ENCODE measurements at regions not wholly inside any gene's neighbourhood (a gene's known extent, or its start where the extent isn't known, plus 50 kb on each side); places are given as distances from the start of the nearest gene placed in this dataset.
A peak's percentile ranks its signal among the peaks of the same experiment; 100 is the strongest.

- peak; percentile 63 to 85 for ATAC-seq (ENCODE audit: low FRiP score in 2 of 2)
Measured at GRCh38 chr14:38078393-38078792, 129.3 kb upstream of the SSTR1 start.

GRCh38 chr14:38079268-38079667 is 128.4 kb upstream of the SSTR1 start:
- peak; percentile 34 to 73 for ATAC-seq (ENCODE audit: low FRiP score in 2 of 2)
- no peaks in the 10 kb centered on the region for H3K9me3 ChIP-seq
- H3K36me3 ChIP-seq: no peaks in the 10 kb centered on the region
- peak overlapping the region in 2 of 4 donors; percentile 35 to 36 for H3K27ac ChIP-seq
- H3K4me3 ChIP-seq: no peak overlapping the region
- peaks cover 0 to 14% (median 9%) of the 10 kb centered on the region in 4 donors for H3K4me1 ChIP-seq
- WGBS, 2 donors: 45 to 47% methylated on average over 1 of the region's 1 CpG
- TF ChIP-seq POLR2A (IDR thresholded peaks at IDR 0.05): no peak
- no peak for TF ChIP-seq POLR2AphosphoS5 (IDR thresholded peaks at IDR 0.05)
- TF ChIP-seq EP300 (IDR thresholded peaks at IDR 0.05): no peak
- TF ChIP-seq CTCF (IDR thresholded peaks at IDR 0.05): no peak
- no peak for DNase-seq
- no peaks in the 10 kb centered on the region for H3K27me3 ChIP-seq

More at GRCh38 chr14:38078393-38078792, 129.3 kb upstream of the SSTR1 start:
- H3K4me3 ChIP-seq: no peak overlapping the region
- no peaks in the 10 kb centered on the region for H3K27me3 ChIP-seq
- DNase-seq: peak in 1 of 2 donors; percentile 67
- no peaks in the 10 kb centered on the region for H3K9me3 ChIP-seq
- TF ChIP-seq CTCF (IDR thresholded peaks at IDR 0.05) (no peak), EP300 (IDR thresholded peaks at IDR 0.05) (no peak), POLR2AphosphoS5 (IDR thresholded peaks at IDR 0.05) (no peak)
- H3K27ac ChIP-seq: peak overlapping the region in 2 of 4 donors; percentile 35 to 36
- no peaks in the 10 kb centered on the region for H3K36me3 ChIP-seq
- H3K4me1 ChIP-seq: peaks cover 0 to 14% (median 9%) of the 10 kb centered on the region in 4 donors
- 20% methylated on average over 3 of the region's 3 CpGs for WGBS, 2 donors

GRCh38 chr14:38079886-38080285 is 127.8 kb upstream of the SSTR1 start:
- no peaks in the 10 kb centered on the region for H3K27me3 ChIP-seq
- no peak overlapping the region for H3K27ac ChIP-seq
- H3K9me3 ChIP-seq: no peaks in the 10 kb centered on the region
- 11 to 51% methylated on average over 1 of the region's 1 CpG for WGBS, 2 donors
- DNase-seq (no peak), ATAC-seq (ENCODE audit: low FRiP score in 2 of 2) (no peak)
- H3K4me1 ChIP-seq: peaks cover 0 to 14% (median 9%) of the 10 kb centered on the region in 4 donors
- TF ChIP-seq POLR2A (IDR thresholded peaks at IDR 0.05) (no peak), POLR2AphosphoS5 (IDR thresholded peaks at IDR 0.05) (no peak), CTCF (IDR thresholded peaks at IDR 0.05) (no peak), EP300 (IDR thresholded peaks at IDR 0.05) (no peak)
- no peak overlapping the region for H3K4me3 ChIP-seq
- H3K36me3 ChIP-seq: no peaks in the 10 kb centered on the region

- 92 to 96% methylated on average over 2 of the region's 2 CpGs for WGBS, 2 donors
- DNase-seq (no peak), ATAC-seq (ENCODE audit: low FRiP score in 2 of 2) (no peak)
- peaks cover 0 to 14% (median 9%) of the 10 kb centered on the region in 4 donors for H3K4me1 ChIP-seq
- no peaks in the 10 kb centered on the region for H3K36me3 ChIP-seq
- no peak overlapping the region for H3K4me3 ChIP-seq
- TF ChIP-seq EP300 (IDR thresholded peaks at IDR 0.05) (no peak), POLR2A (IDR thresholded peaks at IDR 0.05) (no peak), POLR2AphosphoS5 (IDR thresholded peaks at IDR 0.05) (no peak), CTCF (IDR thresholded peaks at IDR 0.05) (no peak)
- no peak overlapping the region for H3K27ac ChIP-seq
- no peaks in the 10 kb centered on the region for H3K9me3 ChIP-seq
- H3K27me3 ChIP-seq: no peaks in the 10 kb centered on the region
Measured at GRCh38 chr14:38080696-38081095, 127.0 kb upstream of the SSTR1 start.

- Histone ChIP-seq H3K27ac (no peak overlapping the region), H3K4me1 (peaks cover 0 to 11% (median 5%) of the 10 kb centered on the region in 4 donors), H3K27me3 (no peaks in the 10 kb centered on the region), H3K36me3 (no peaks in the 10 kb centered on the region), H3K9me3 (no peaks in the 10 kb centered on the region), H3K4me3 (no peak overlapping the region)
- TF ChIP-seq EP300 (IDR thresholded peaks at IDR 0.05): no peak
- TF ChIP-seq CTCF (IDR thresholded peaks at IDR 0.05): no peak
- TF ChIP-seq POLR2A (IDR thresholded peaks at IDR 0.05): no peak
- no peak for TF ChIP-seq POLR2AphosphoS5 (IDR thresholded peaks at IDR 0.05)
- WGBS, 2 donors: 50 to 62% methylated on average over 1 of the region's 1 CpG
- ATAC-seq (ENCODE audit: low FRiP score in 2 of 2) (no peak), DNase-seq (no peak)
Measured at GRCh38 chr14:38083039-38083438, 124.7 kb upstream of the SSTR1 start.

Data from upper lobe of left lung (tissue), 6 donors.